Prostate gland (tissue), 2 donors: ENCODE measurements at regions not wholly inside any gene's neighbourhood (a gene's known extent, or its start where the extent isn't known, plus 50 kb on each side); places are given as distances from the start of the nearest gene placed in this dataset.

Experiments used
- DNase-seq: peaks from one replicate; pipeline ENCODE4 v3.0.0-alpha.2; 2019; ENCODE audit warnings: low spot score
- H3K27ac ChIP-seq, 2 donors: fragments of 200-600 bp; sonication (generic); 2 replicates each; pipeline ENCODE4 v1.5.1; 2017 to 2019
- H3K27me3 ChIP-seq: fragments of 200-600 bp; sonication (generic); replicated peaks from 2 replicates; pipeline ENCODE4 v1.5.1; 2019; ENCODE audit not compliant: insufficient read depth
- H3K36me3 ChIP-seq, 2 donors: fragments of 200-600 bp; sonication (generic); 1 replicate in 1 of 2; 2 replicates in 1 of 2; pipeline versions ENCODE4 v1.5.1 to v1.8.1; 2017 to 2019
- H3K4me1 ChIP-seq: fragments of 200-600 bp; sonication (generic); replicated peaks from 2 replicates; pipeline ENCODE4 v1.5.1; 2019
- H3K4me3 ChIP-seq, 2 donors: fragments of 200-600 bp; sonication (generic); 2 replicates each; pipeline ENCODE4 v1.5.1; 2017 to 2019
- H3K9me3 ChIP-seq: fragments of 200-600 bp; sonication (generic); 2 replicates; pipeline ENCODE4 v1.5.1; 2017
- POLR2A ChIP-seq: fragments of 450-650 bp; IDR thresholded peaks from one replicate; pipeline ENCODE4 v1.6.1; 2016; ENCODE audit warnings: antibody characterized with exemption, mild to moderate bottlenecking
- POLR2AphosphoS5 ChIP-seq: sonication (generic); formaldehyde crosslinking; IDR thresholded peaks from one replicate; pipeline ENCODE4 v1.6.1; 2017; ENCODE audit warnings: antibody characterized with exemption
- WGBS: methylation state at CpG from one replicate; pipeline ENCODE4 v1.1.5; 2018; 5-methylcytosine and 5-hydroxymethylcytosine counted together
- intact Hi-C: fragments of 100-400 bp; cut with DNase I; formaldehyde crosslinking; loops from one replicate; pipeline ENCODE4 v1.14.2; 2022
- TF ChIP-seq, protein P1 (sequence below), 4 experiments: fragments of 200-600 bp in 2 of 4; fragments of 450-650 bp in 2 of 4; sonication (generic) in 2 of 4; IDR thresholded peaks; 1 replicate in 3 of 4; 2 replicates in 1 of 4; pipeline ENCODE4 v1.5.1; 2016 to 2019; ENCODE audit warnings: antibody characterized with exemption in 4 of 4, mild to moderate bottlenecking in 2 of 4, moderate library complexity in 2 of 4

DNA sequence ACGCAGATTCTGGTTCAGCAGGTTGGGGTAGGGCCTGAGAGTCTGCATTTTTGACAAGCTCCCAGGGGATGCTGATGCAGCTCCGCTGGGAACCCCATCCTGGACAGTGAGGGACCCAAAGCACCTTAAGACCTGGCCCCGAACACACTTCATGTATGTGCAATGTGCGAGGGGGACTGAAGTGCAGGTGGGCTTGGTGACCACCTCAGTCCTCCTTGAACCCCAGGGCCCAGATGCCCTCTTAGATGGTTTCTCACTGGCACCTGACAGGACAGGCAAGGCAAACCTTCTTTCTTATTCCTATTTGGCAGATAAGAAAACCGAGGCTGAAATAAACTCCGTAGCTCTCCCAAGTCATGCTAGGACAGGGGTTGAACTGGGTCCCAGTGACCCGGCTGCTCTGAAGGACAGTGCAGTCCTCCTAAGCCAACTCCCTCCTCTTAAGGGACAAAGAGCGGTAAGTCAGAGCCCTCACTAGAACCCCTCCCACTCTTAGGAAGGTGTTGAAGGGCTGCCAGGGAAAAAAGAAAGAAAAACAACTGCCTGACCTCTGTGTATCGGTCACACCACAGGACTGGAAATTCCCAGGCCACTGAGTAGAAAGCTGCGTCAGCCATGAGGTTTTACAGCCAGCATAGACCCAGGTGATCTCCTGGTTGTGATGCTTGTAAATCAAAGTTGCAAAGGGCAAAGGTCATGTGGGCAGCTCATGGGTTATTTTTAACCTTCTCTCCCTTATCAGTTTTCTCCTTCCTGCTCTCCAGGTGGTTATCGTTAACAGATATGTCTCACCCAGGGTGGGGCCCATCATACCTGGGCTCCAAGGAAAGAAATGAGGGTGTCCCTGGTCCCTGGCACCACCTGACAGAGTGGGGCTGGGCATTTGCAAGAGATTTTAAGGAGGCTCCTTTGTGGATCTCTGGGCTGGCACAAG lies 90.9 kb upstream of the SMNDC1 start:
- intact Hi-C loops, result no loop called here
- no peak overlapping the region for H3K4me3 ChIP-seq
- peaks cover 6% of the 10 kb centered on the region for H3K4me1 ChIP-seq
- H3K27me3 ChIP-seq, result peaks cover 4% of the 10 kb centered on the region
- WGBS, result 72% methylated on average over 11 of the region's 11 CpGs
- no peaks in the 10 kb centered on the region for H3K9me3 ChIP-seq
- no peak overlapping the region for H3K27ac ChIP-seq
- no peaks in the 10 kb centered on the region for H3K36me3 ChIP-seq
- no peak for TF ChIP-seq POLR2A
- TF ChIP-seq POLR2AphosphoS5, result peak; percentile 35
- TF ChIP-seq, protein P1, sequence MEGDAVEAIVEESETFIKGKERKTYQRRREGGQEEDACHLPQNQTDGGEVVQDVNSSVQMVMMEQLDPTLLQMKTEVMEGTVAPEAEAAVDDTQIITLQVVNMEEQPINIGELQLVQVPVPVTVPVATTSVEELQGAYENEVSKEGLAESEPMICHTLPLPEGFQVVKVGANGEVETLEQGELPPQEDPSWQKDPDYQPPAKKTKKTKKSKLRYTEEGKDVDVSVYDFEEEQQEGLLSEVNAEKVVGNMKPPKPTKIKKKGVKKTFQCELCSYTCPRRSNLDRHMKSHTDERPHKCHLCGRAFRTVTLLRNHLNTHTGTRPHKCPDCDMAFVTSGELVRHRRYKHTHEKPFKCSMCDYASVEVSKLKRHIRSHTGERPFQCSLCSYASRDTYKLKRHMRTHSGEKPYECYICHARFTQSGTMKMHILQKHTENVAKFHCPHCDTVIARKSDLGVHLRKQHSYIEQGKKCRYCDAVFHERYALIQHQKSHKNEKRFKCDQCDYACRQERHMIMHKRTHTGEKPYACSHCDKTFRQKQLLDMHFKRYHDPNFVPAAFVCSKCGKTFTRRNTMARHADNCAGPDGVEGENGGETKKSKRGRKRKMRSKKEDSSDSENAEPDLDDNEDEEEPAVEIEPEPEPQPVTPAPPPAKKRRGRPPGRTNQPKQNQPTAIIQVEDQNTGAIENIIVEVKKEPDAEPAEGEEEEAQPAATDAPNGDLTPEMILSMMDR (IDR thresholded peaks at IDR 0.05), result no peak
- no peak for DNase-seq

- TF ChIP-seq POLR2AphosphoS5, result no peak
- no peak for TF ChIP-seq POLR2A
- TF ChIP-seq, protein P1 (IDR thresholded peaks at IDR 0.05), result no peak
- Histone ChIP-seq H3K36me3 (no peaks in the 10 kb centered on the region), H3K4me1 (peaks cover 6% of the 10 kb centered on the region), H3K27me3 (peaks cover 4% of the 10 kb centered on the region), H3K27ac (no peak overlapping the region), H3K9me3 (no peaks in the 10 kb centered on the region), H3K4me3 (no peak overlapping the region)
- 100% methylated on average over 1 of the region's 1 CpG for WGBS
- DNase-seq, result no peak
- intact Hi-C loops, result no loop called here
Measured at GRCh38 chr10:110396284-110396651, 91.5 kb upstream of the SMNDC1 start.

GRCh38 chr10:110397856-110398255 lies 93.1 kb upstream of the SMNDC1 start:
- TF ChIP-seq POLR2A (no peak), POLR2AphosphoS5 (no peak)
- TF ChIP-seq, protein P1 (IDR thresholded peaks at IDR 0.05), result no peak
- H3K27ac ChIP-seq, result no peak overlapping the region

DNA sequence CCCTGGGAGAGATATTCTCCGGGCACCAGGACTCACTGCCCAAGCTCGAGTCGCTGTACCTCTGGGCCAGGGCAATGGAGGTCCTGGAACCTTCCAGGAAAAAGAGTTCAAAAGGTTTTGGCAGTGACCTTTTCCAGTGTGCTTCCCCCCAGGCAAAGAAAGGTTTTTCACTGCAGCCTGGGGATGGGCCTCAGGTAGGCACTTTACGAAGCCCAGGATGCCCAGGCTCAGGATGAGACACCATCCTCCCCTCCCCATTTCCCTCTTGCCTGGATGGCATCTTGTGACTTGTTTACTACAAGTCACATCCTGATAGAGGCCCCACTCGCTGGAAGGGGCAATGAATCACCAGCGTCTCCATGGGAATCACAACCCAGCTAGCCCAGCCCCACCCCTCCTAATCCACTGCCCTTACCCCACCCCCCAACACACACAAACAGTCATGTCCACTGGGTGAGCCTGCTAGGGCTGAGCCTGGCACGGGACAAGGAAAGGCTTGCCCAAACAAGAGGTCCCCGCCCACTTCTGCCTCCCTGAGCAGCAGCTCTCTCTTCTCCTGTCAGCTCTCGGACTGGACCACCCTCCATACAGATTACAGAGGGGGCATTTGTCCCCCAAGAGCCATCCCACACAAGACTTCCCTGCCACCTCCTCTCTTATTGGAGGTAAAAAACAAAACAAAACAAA lies 93.8 kb upstream of the SMNDC1 start:
- TF ChIP-seq, protein P1 (IDR thresholded peaks at IDR 0.05), result no peak
- TF ChIP-seq POLR2A (no peak), POLR2AphosphoS5 (peak; percentile 47)
- Histone ChIP-seq H3K27ac (no peak overlapping the region), H3K4me3 (no peak overlapping the region), H3K36me3 (no peaks in the 10 kb centered on the region), H3K4me1 (no peaks in the 10 kb centered on the region), H3K27me3 (peaks cover 4% of the 10 kb centered on the region), H3K9me3 (no peaks in the 10 kb centered on the region)
- peak; percentile 79 for DNase-seq
- WGBS, result 41% methylated on average over 9 of the region's 9 CpGs
- intact Hi-C loops, result no loop called here

More at GRCh38 chr10:110397856-110398255, 93.1 kb upstream of the SMNDC1 start:
- Histone ChIP-seq H3K9me3 (no peaks in the 10 kb centered on the region), H3K36me3 (no peaks in the 10 kb centered on the region), H3K4me1 (no peaks in the 10 kb centered on the region), H3K4me3 (no peak overlapping the region), H3K27me3 (peaks cover 4% of the 10 kb centered on the region)
- 88% methylated on average over 3 of the region's 3 CpGs for WGBS
- intact Hi-C loops, result no loop called here
- no peak for DNase-seq
